B cell (primary cell): ENCODE measurements at regions not wholly inside any gene's neighbourhood (a gene's known extent, or its start where the extent isn't known, plus 50 kb on each side); places are given as distances from the start of the nearest gene placed in this dataset.

Experiments
- ATAC-seq: fragments of 200-7000 bp; cut with Tn5 transposase; one replicate; pipeline ENCODE4 v1.10.0; 2021; ENCODE audit warnings: low read depth, mild to moderate bottlenecking, moderate number of reproducible peaks, moderate library complexity
- CTCF ChIA-PET: fragments of 350-600 bp; sonication (Branson Sonifier 250); formaldehyde crosslinking; loops from one replicate; lab custom pipeline; 2021; ENCODE audit warnings: antibody characterized with exemption, inconsistent platforms; lab: Charles Lee
- POLR2A ChIA-PET: fragments of 350-600 bp; sonication (Branson Sonifier 250); formaldehyde crosslinking; loops from one replicate; lab custom pipeline; 2021; ENCODE audit warnings: antibody characterized with exemption; lab: Charles Lee
- DNase-seq: peaks from one replicate; pipeline ENCODE4 v3.0.0; 2013
- H2AFZ ChIP-seq: 2 replicates; pipeline ENCODE4 v1.6.1; 2012; ENCODE audit warnings: mild to moderate bottlenecking, low read depth, low read length; ENCODE audit not compliant: insufficient read depth, poor library complexity, severe bottlenecking
- H3K27ac ChIP-seq, 2 donors: 1 replicate in 1 of 2; 2 replicates in 1 of 2; pipeline ENCODE4 v1.5.1; 2012 to 2013; ENCODE audit warnings: low read length in 2 of 2, mild to moderate bottlenecking in 2 of 2, moderate library complexity in 1 of 2
- H3K27me3 ChIP-seq, 4 experiments: fragments of 200-600 bp in 1 of 4; sonication (generic) in 1 of 4; replicated peaks in 1 of 4; 1 replicate in 2 of 4; 2 replicates in 2 of 4; pipeline versions ENCODE4 v1.6.1 to v1.7.0; 2013 to 2016; ENCODE audit warnings: low read length in 3 of 4, mild to moderate bottlenecking in 2 of 4, mixed read lengths in 1 of 4, moderate library complexity in 1 of 4; ENCODE audit not compliant: insufficient read depth in 4 of 4, control insufficient read depth in 3 of 4; ENCODE audit errors: control extremely low read depth in 1 of 4
- H3K36me3 ChIP-seq, 2 experiments: replicated peaks in 1 of 2; 1 replicate in 1 of 2; 2 replicates in 1 of 2; pipeline versions ENCODE4 v1.6.1 to v1.7.1; 2013; ENCODE audit warnings: low read length in 1 of 2; ENCODE audit not compliant: insufficient read depth in 2 of 2, control insufficient read depth in 1 of 2; ENCODE audit errors: control extremely low read depth in 1 of 2, extremely low read depth in 1 of 2
- H3K4me1 ChIP-seq, 2 donors: fragments of 200-600 bp in 1 of 2; sonication (generic) in 1 of 2; 1 replicate in 1 of 2; 2 replicates in 1 of 2; pipeline versions ENCODE4 v1.5.1 to v1.6.1; 2013 to 2017; ENCODE audit warnings: low read length in 2 of 2; ENCODE audit not compliant: control insufficient read depth in 2 of 2, insufficient read depth in 2 of 2
- H3K4me2 ChIP-seq: replicated peaks from 2 replicates; pipeline ENCODE3; 2012; ENCODE audit warnings: mild to moderate bottlenecking, low read depth, low read length; ENCODE audit not compliant: poor library complexity, severe bottlenecking
- H3K4me3 ChIP-seq, 5 experiments: fragments of 200-600 bp in 1 of 5; sonication (generic) in 1 of 5; 1 replicate in 3 of 5; 2 replicates in 2 of 5; pipeline versions ENCODE4 v1.5.1 to v1.7.0; 2011 to 2016; ENCODE audit warnings: low read length in 4 of 5, mild to moderate bottlenecking in 4 of 5, low read depth in 2 of 5, control low read depth in 1 of 5, moderate library complexity in 1 of 5; ENCODE audit not compliant: insufficient read depth in 1 of 5; ENCODE audit errors: control extremely low read depth in 1 of 5, extremely low read depth in 1 of 5
- H3K79me2 ChIP-seq: fragments of 200-600 bp; sonication (generic); one replicate; pipeline ENCODE4 v1.6.0; 2016; ENCODE audit warnings: low read length; ENCODE audit not compliant: control insufficient read depth, insufficient read depth
- H3K9ac ChIP-seq: fragments of 200-600 bp; sonication (generic); 2 replicates; pipeline ENCODE4 v1.6.1; 2017; ENCODE audit warnings: mild to moderate bottlenecking, low read length, moderate library complexity
- H3K9me3 ChIP-seq, 3 donors: one replicate each; pipeline versions ENCODE4 v1.6.1 to v1.7.1; 2013; ENCODE audit warnings: low read length in 2 of 3; ENCODE audit not compliant: control insufficient read depth in 2 of 3, insufficient read depth in 1 of 3; ENCODE audit errors: control extremely low read depth in 1 of 3
- H4K20me1 ChIP-seq: 2 replicates; pipeline ENCODE4 v1.6.0; 2012; ENCODE audit warnings: mild to moderate bottlenecking, low read length; ENCODE audit not compliant: insufficient read depth, control insufficient read depth, poor library complexity, severe bottlenecking
- H3K27ac Mint-ChIP-seq: one replicate; pipeline ENCODE4 v1.8.0; 2021; ENCODE audit warnings: mixed read lengths
- H3K27me3 Mint-ChIP-seq: one replicate; pipeline ENCODE4 v1.8.0; 2021; ENCODE audit warnings: mixed read lengths
- H3K4me1 Mint-ChIP-seq: one replicate; pipeline ENCODE4 v1.8.0; 2021; ENCODE audit warnings: mixed read lengths
- H3K4me3 Mint-ChIP-seq: one replicate; pipeline ENCODE4 v1.8.0; 2021; ENCODE audit warnings: mixed read lengths
- H3K9me3 Mint-ChIP-seq: one replicate; pipeline ENCODE4 v1.8.0; 2022; ENCODE audit warnings: mixed read lengths; ENCODE audit not compliant: insufficient read depth
- EZH2 ChIP-seq: IDR thresholded peaks from 2 replicates; pipeline ENCODE4 v1.6.1; 2012; ENCODE audit warnings: borderline replicate concordance, low read depth, mild to moderate bottlenecking, moderate library complexity, low read length; ENCODE audit not compliant: insufficient read depth, poor library complexity, severe bottlenecking
- WGBS: methylation state at CpG from one replicate; pipeline ENCODE4 v1.1.5; 2013; ENCODE audit warnings: missing lambda C conversion rate; ENCODE audit not compliant: insufficient coverage; 5-methylcytosine and 5-hydroxymethylcytosine counted together
- intact Hi-C: fragments of 100-400 bp; cut with micrococcal nuclease; formaldehyde crosslinking; loops from one replicate; pipeline ENCODE4 v1.10.0; 2022
- TF ChIP-seq, protein P1 (sequence below): fragments of 200-600 bp; IDR thresholded peaks from one replicate; pipeline ENCODE4 v1.8.0; 2022; ENCODE audit warnings: antibody characterized with exemption, mild to moderate bottlenecking

DNA sequence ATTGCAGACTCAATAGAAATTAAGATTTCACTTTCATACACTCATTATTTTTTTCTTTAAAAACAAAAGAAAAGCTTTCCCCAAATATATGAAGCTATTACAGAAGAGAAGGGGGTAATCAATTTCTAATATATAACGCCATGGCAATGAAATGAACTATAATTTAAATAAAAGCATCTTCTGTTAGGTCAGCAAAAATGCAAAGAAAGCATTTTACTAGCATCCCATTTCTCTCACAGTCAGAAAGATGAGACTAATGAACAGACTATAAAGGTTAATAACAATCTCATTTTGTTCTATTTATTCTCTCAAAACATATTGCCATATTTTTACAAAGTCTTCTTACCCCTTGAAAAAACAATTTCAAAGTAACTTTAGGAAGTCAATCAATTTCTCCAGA, 89.0 kb downstream of the TRIML1 start:
- no peak overlapping the region for H3K27ac Mint-ChIP-seq
- H3K27me3 Mint-ChIP-seq: no peaks in the 10 kb centered on the region
- ChIA-PET POLR2A (no interaction called here), CTCF (no interaction called here)
- no peaks in the 10 kb centered on the region for H3K9me3 Mint-ChIP-seq
- WGBS: no CpG with 5 or more reads among the region's 1 CpG
- Histone ChIP-seq H3K9ac (no peak overlapping the region), H3K36me3 (no peaks in the 10 kb centered on the region), H2AFZ (no peak overlapping the region), H3K27me3 (no peaks in the 10 kb centered on the region), H4K20me1 (no peaks in the 10 kb centered on the region), H3K4me2 (no peak overlapping the region), H3K4me1 (no peaks in the 10 kb centered on the region), H3K4me3 (no peak overlapping the region), H3K9me3 (peaks cover 0 to 14% (median 0%) of the 10 kb centered on the region in 3 donors), H3K79me2 (no peaks in the 10 kb centered on the region), H3K27ac (no peak overlapping the region)
- DNase-seq (no peak), ATAC-seq (no peak)
- intact Hi-C loops: no loop called here
- no peak overlapping the region for H3K4me3 Mint-ChIP-seq
- no peaks in the 10 kb centered on the region for H3K4me1 Mint-ChIP-seq
- TF ChIP-seq EZH2: no peak
- TF ChIP-seq, protein P1, sequence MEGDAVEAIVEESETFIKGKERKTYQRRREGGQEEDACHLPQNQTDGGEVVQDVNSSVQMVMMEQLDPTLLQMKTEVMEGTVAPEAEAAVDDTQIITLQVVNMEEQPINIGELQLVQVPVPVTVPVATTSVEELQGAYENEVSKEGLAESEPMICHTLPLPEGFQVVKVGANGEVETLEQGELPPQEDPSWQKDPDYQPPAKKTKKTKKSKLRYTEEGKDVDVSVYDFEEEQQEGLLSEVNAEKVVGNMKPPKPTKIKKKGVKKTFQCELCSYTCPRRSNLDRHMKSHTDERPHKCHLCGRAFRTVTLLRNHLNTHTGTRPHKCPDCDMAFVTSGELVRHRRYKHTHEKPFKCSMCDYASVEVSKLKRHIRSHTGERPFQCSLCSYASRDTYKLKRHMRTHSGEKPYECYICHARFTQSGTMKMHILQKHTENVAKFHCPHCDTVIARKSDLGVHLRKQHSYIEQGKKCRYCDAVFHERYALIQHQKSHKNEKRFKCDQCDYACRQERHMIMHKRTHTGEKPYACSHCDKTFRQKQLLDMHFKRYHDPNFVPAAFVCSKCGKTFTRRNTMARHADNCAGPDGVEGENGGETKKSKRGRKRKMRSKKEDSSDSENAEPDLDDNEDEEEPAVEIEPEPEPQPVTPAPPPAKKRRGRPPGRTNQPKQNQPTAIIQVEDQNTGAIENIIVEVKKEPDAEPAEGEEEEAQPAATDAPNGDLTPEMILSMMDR: no peak

DNA sequence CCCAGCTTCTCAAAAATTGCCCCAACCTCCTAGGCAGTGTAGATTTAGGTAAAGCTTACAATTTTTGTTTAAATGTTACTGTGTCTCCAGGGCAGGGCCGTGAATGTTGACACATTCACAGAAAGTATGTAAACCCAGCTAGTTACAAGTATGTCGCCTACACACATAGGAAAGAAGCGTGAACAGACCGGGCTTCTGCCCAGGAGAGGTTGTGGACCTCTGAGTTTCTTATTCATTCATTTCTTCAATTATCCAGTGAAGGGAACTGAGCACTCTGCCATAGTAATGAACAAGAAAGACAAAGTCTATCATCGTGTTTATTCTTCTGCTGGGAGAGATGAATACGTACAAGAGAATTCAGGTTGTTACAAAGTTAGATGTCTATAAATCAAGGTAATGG, 93.2 kb downstream of the TRIML1 start:
- no peaks in the 10 kb centered on the region for H3K4me1 ChIP-seq
- intact Hi-C loops: no loop called here
- Mint-ChIP-seq H3K9me3 (no peaks in the 10 kb centered on the region), H3K27ac (no peak overlapping the region), H3K4me1 (no peaks in the 10 kb centered on the region), H3K4me3 (no peak overlapping the region), H3K27me3 (no peaks in the 10 kb centered on the region)
- no peaks in the 10 kb centered on the region for H3K36me3 ChIP-seq
- H2AFZ ChIP-seq: no peak overlapping the region
- peaks cover 0 to 15% (median 0%) of the 10 kb centered on the region in 3 donors for H3K9me3 ChIP-seq
- no peak overlapping the region for H3K27ac ChIP-seq
- H3K4me2 ChIP-seq: no peak overlapping the region
- CTCF ChIA-PET: no interaction called here
- POLR2A ChIA-PET: no interaction called here
- DNase-seq: no peak
- no peak overlapping the region for H3K9ac ChIP-seq
- whole genome bisulfite sequencing: 94% methylated on average over 2 of the region's 6 CpGs
- no peak overlapping the region for H3K4me3 ChIP-seq
- no peaks in the 10 kb centered on the region for H3K79me2 ChIP-seq
- TF ChIP-seq, protein P1: no peak
- no peak for TF ChIP-seq EZH2
- no peaks in the 10 kb centered on the region for H4K20me1 ChIP-seq
- no peak for ATAC-seq
- H3K27me3 ChIP-seq: no peaks in the 10 kb centered on the region
